Mesothelial cell of epicardium (in vitro differentiated cells): ENCODE measurements at regions not wholly inside any gene's neighbourhood (a gene's known extent, or its start where the extent isn't known, plus 50 kb on each side); places are given as distances from the start of the nearest gene placed in this dataset.
A peak's percentile ranks its signal among the peaks of the same experiment; 100 is the strongest.

Experiments used
- DNase-seq, 2 experiments: peaks; one replicate each; pipeline ENCODE4 v3.0.0; 2021; ENCODE audit warnings: low spot score in 2 of 2; ENCODE audit not compliant: unreplicated experiment in 2 of 2
- H3K27ac Mint-ChIP-seq: 2 replicates; pipeline ENCODE4 v1.8.0; 2021; ENCODE audit warnings: mixed read lengths
- H3K27me3 Mint-ChIP-seq: 2 replicates; pipeline ENCODE4 v1.8.0; 2021; ENCODE audit warnings: low read depth, mixed read lengths
- H3K36me3 Mint-ChIP-seq: 2 replicates; pipeline ENCODE4 v1.8.0; 2021; ENCODE audit warnings: mixed read lengths
- H3K4me1 Mint-ChIP-seq: 2 replicates; pipeline ENCODE4 v1.8.0; 2021; ENCODE audit warnings: mixed read lengths
- H3K4me3 Mint-ChIP-seq: 2 replicates; pipeline ENCODE4 v1.8.0; 2021; ENCODE audit warnings: mild to moderate bottlenecking, moderate library complexity, mixed read lengths
- H3K9me3 Mint-ChIP-seq: 2 replicates; pipeline ENCODE4 v1.8.0; 2021; ENCODE audit warnings: mixed read lengths
- TF ChIP-seq, protein P1 (sequence below): fragments of 200-600 bp; sonication (generic); IDR thresholded peaks from one replicate; pipeline ENCODE4 v1.5.0; 2021; ENCODE audit warnings: antibody characterized with exemption; ENCODE audit not compliant: unreplicated experiment

DNA sequence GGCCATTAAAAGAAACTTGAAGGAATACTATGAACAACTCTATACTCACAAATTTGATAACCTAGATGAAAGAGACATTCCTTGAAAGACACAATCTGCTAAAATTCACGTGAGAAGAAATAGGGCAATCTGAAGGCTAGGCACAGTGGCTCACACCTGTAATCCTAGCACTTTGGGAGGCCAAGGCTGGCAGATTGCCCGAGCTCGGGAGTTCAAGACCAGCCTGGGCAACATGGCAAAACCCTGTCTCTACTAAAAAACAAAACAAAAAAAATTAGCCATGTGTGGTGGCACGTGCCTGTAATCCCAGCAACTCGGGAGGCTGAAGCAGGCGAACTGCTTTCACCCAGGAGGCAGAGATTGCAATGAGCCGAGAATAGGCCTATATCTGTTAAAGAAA lies 104.8 kb downstream of the HES1 start:
- H3K36me3 Mint-ChIP-seq: peaks cover 5% of the 10 kb centered on the region
- no peaks in the 10 kb centered on the region for H3K27me3 Mint-ChIP-seq
- H3K4me1 Mint-ChIP-seq: peaks cover 5% of the 10 kb centered on the region
- no peak overlapping the region for H3K4me3 Mint-ChIP-seq
- H3K27ac Mint-ChIP-seq: no peak overlapping the region
- H3K9me3 Mint-ChIP-seq: peaks cover 12% of the 10 kb centered on the region
- DNase-seq: peak in 1 of 2 experiments; percentile 1
- TF ChIP-seq, protein P1, sequence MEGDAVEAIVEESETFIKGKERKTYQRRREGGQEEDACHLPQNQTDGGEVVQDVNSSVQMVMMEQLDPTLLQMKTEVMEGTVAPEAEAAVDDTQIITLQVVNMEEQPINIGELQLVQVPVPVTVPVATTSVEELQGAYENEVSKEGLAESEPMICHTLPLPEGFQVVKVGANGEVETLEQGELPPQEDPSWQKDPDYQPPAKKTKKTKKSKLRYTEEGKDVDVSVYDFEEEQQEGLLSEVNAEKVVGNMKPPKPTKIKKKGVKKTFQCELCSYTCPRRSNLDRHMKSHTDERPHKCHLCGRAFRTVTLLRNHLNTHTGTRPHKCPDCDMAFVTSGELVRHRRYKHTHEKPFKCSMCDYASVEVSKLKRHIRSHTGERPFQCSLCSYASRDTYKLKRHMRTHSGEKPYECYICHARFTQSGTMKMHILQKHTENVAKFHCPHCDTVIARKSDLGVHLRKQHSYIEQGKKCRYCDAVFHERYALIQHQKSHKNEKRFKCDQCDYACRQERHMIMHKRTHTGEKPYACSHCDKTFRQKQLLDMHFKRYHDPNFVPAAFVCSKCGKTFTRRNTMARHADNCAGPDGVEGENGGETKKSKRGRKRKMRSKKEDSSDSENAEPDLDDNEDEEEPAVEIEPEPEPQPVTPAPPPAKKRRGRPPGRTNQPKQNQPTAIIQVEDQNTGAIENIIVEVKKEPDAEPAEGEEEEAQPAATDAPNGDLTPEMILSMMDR: no peak

DNA sequence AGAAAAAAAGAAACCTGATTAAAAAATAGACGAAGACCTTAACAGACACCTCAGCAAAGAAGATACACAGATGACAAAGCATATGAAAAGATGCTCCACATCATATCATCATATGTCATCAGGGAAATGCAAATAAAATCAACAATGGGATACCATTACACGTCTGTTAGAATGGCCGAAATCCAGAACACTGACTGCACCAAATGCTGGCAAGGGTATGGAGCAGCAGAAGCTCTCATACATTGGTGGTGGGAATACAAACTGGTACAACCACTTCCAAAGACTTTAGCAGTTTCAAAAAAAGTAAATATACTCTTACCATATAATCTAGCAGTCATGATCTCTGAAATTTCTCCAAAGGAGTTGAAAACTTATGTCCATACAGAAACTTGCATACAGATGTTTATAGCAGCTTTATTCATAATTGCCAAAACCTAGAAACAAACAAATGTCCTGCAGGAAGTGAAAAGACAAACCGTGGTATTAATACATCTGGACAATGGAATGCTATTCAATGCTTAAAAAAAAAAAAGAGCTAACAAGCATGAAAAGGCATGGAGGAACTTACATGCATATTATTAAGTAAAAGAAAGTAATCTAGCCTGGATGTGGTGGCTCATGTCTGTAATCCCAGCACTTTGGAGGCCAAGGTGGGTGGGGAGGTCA lies 107.4 kb downstream of the HES1 start:
- H3K4me3 Mint-ChIP-seq: no peak overlapping the region
- H3K9me3 Mint-ChIP-seq: no peaks in the 10 kb centered on the region
- H3K27ac Mint-ChIP-seq: no peak overlapping the region
- no peaks in the 10 kb centered on the region for H3K27me3 Mint-ChIP-seq
- TF ChIP-seq, protein P1: no peak
- H3K4me1 Mint-ChIP-seq: peaks cover 18% of the 10 kb centered on the region
- H3K36me3 Mint-ChIP-seq: no peaks in the 10 kb centered on the region
- DNase-seq: no peak

DNA sequence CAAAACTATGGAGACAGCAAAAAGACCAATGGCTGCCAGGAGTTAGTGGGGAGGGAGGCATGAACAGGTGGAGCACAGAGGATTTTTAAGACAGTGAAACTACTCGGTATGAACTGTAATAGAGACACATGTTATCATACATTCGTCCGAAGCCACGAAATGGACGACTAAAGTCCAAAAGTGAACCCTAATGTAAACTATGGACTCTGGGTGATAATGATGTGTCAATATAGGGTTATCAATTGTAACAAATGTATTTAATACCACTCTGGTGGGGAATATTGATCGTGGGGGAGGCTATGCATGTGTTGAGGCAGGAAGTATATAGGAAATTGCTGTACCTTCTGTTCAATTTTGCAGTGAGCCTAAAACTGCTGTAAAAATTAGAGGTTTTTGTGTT lies 107.0 kb downstream of the CPN2 start:
- TF ChIP-seq, protein P1: no peak
- no peak overlapping the region for H3K4me3 Mint-ChIP-seq
- H3K9me3 Mint-ChIP-seq: no peaks in the 10 kb centered on the region
- H3K27ac Mint-ChIP-seq: no peak overlapping the region
- peaks cover 20% of the 10 kb centered on the region for H3K4me1 Mint-ChIP-seq
- H3K36me3 Mint-ChIP-seq: no peaks in the 10 kb centered on the region
- no peak for DNase-seq
- H3K27me3 Mint-ChIP-seq: no peaks in the 10 kb centered on the region

DNA sequence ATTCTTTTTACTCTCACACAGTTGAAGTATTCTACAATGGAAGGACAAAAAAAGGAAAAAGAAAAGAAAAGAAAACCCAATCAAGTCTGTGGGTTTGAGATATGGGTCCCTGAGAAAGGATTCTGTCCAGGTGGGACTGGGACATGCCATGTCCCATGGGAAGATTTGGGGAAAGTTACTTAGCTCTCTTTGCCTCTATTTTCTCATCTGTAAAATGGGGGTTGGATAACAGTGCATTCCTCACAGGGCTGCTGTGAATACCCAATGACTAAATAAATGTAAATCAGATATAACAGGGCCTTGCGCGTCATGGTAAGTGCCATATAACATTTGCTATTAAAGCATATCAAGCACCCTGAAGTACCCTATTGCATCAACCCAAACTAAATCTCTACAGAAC lies 105.7 kb downstream of the CPN2 start:
- Mint-ChIP-seq H3K27ac (no peak overlapping the region), H3K4me3 (no peak overlapping the region), H3K36me3 (no peaks in the 10 kb centered on the region), H3K9me3 (no peaks in the 10 kb centered on the region), H3K27me3 (no peaks in the 10 kb centered on the region), H3K4me1 (peaks cover 33% of the 10 kb centered on the region)
- TF ChIP-seq, protein P1: no peak
- no peak for DNase-seq

GRCh38 chr3:194245975-194246561 lies 105.1 kb downstream of the CPN2 start:
- Mint-ChIP-seq H3K9me3 (no peaks in the 10 kb centered on the region), H3K4me1 (peaks cover 39% of the 10 kb centered on the region), H3K36me3 (no peaks in the 10 kb centered on the region), H3K27me3 (no peaks in the 10 kb centered on the region), H3K27ac (no peak overlapping the region), H3K4me3 (no peak overlapping the region)
- DNase-seq: peak in 1 of 2 experiments; percentile 24
- TF ChIP-seq, protein P1: no peak
